ENCODE measurements at regions not wholly inside any gene's neighbourhood (a gene's known extent, or its start where the extent isn't known, plus 50 kb on each side); places are given as distances from the start of the nearest gene placed in this dataset.

- ATAC-seq (no peak), DNase-seq (no peak)
- Histone ChIP-seq H3K9me3 (no peaks in the 10 kb centered on the region), H3K4me3 (no peak overlapping the region), H3K27ac (no peak overlapping the region), H3K4me1 (no peaks in the 10 kb centered on the region), H3K27me3 (no peaks in the 10 kb centered on the region), H3K36me3 (no peaks in the 10 kb centered on the region)
- in situ Hi-C loops (cut with MboI; ENCODE audit: low sequenced_read_pairs in 4 of 4): no loop called here
- intact Hi-C loops (cut with DNase I; ENCODE audit: low total_unique reads): no loop called here
- no peak for TF ChIP-seq CTCF (IDR thresholded peaks at IDR 0.05 in 4 of 5, conservative IDR thresholded peaks at IDR 0.05 in 1 of 5)
- no peak for TF ChIP-seq POLR2A (IDR thresholded peaks at IDR 0.05)
Measured at GRCh38 chr20:16678779-16679178, 51.0 kb upstream of the SNRPB2 start.

- no peak for DNase-seq
- no peak for TF ChIP-seq CTCF (IDR thresholded peaks at IDR 0.05 in 4 of 5, conservative IDR thresholded peaks at IDR 0.05 in 1 of 5)
- TF ChIP-seq POLR2A (IDR thresholded peaks at IDR 0.05): no peak
- no peak overlapping the region for H3K4me3 ChIP-seq
- in situ Hi-C loops (cut with MboI; ENCODE audit: low sequenced_read_pairs in 4 of 4) (no loop called here), intact Hi-C loops (cut with DNase I; ENCODE audit: low total_unique reads) (no loop called here)
- ATAC-seq: no peak
- no peaks in the 10 kb centered on the region for H3K4me1 ChIP-seq
- no peak overlapping the region for H3K27ac ChIP-seq
- H3K27me3 ChIP-seq: no peaks in the 10 kb centered on the region
- H3K9me3 ChIP-seq: no peaks in the 10 kb centered on the region
- no peaks in the 10 kb centered on the region for H3K36me3 ChIP-seq
Measured at GRCh38 chr20:16676891-16677290, 52.9 kb upstream of the SNRPB2 start.

DNA sequence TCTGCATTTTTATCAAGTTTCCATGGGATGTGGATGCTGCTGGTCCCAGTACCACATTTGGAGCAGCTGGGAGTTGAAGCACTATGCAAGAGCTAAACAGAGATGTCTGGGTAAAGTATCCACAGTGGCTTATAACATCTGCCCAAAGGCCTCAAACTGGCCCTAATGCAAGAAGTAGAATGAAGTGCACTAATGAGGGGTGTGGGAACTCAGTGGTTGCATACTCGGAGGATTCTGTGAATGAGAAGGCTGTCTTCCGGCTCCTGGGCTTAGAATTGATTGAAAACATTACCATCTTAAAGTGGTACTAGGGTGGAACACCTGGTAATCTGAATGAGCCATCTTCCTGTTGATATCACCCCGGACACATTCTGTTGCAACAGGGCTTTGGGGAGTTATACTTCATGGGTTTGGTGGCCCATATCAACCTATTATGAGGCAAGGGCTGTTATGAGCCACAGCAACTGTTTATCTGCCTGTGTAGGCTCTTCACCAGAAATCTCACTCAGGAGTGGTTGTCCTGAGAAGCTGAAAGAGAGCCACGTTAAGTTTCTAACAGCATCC is 54.7 kb upstream of the SNRPB2 start:
- Histone ChIP-seq H3K36me3 (no peaks in the 10 kb centered on the region), H3K4me1 (no peaks in the 10 kb centered on the region), H3K27me3 (no peaks in the 10 kb centered on the region), H3K4me3 (no peak overlapping the region), H3K9me3 (no peaks in the 10 kb centered on the region), H3K27ac (no peak overlapping the region)
- intact Hi-C loops (cut with DNase I; ENCODE audit: low total_unique reads): no loop called here
- in situ Hi-C loops (cut with MboI; ENCODE audit: low sequenced_read_pairs in 4 of 4): no loop called here
- DNase-seq (no peak), ATAC-seq (no peak)
- TF ChIP-seq CTCF (IDR thresholded peaks at IDR 0.05 in 4 of 5, conservative IDR thresholded peaks at IDR 0.05 in 1 of 5) (no peak), POLR2A (IDR thresholded peaks at IDR 0.05) (no peak)

GRCh38 chr20:16674243-16674642 is 55.6 kb upstream of the SNRPB2 start:
- TF ChIP-seq POLR2A (IDR thresholded peaks at IDR 0.05): no peak
- TF ChIP-seq CTCF (IDR thresholded peaks at IDR 0.05 in 4 of 5, conservative IDR thresholded peaks at IDR 0.05 in 1 of 5): no peak
- no peak for ATAC-seq
- H3K9me3 ChIP-seq: no peaks in the 10 kb centered on the region
- H3K4me3 ChIP-seq: no peak overlapping the region
- DNase-seq: no peak
- H3K27ac ChIP-seq: no peak overlapping the region
- intact Hi-C loops (cut with DNase I; ENCODE audit: low total_unique reads): no loop called here
- no peaks in the 10 kb centered on the region for H3K36me3 ChIP-seq
- in situ Hi-C loops (cut with MboI; ENCODE audit: low sequenced_read_pairs in 4 of 4): no loop called here
- no peaks in the 10 kb centered on the region for H3K27me3 ChIP-seq
- no peaks in the 10 kb centered on the region for H3K4me1 ChIP-seq

- no peak for DNase-seq
- Histone ChIP-seq H3K36me3 (no peaks in the 10 kb centered on the region), H3K27me3 (no peaks in the 10 kb centered on the region), H3K9me3 (no peaks in the 10 kb centered on the region), H3K4me3 (no peak overlapping the region), H3K27ac (no peak overlapping the region), H3K4me1 (no peaks in the 10 kb centered on the region)
- intact Hi-C loops (cut with DNase I; ENCODE audit: low total_unique reads): no loop called here
- in situ Hi-C loops (cut with MboI; ENCODE audit: low sequenced_read_pairs in 4 of 4): no loop called here
- no peak for ATAC-seq
- TF ChIP-seq CTCF (IDR thresholded peaks at IDR 0.05 in 4 of 5, conservative IDR thresholded peaks at IDR 0.05 in 1 of 5) (no peak), POLR2A (IDR thresholded peaks at IDR 0.05) (no peak)
Measured at GRCh38 chr20:16672299-16672698, 57.5 kb upstream of the SNRPB2 start.
